ENCODE measurements at regions not wholly inside any gene's neighbourhood (a gene's known extent, or its start where the extent isn't known, plus 50 kb on each side); places are given as distances from the start of the nearest gene placed in this dataset.

GRCh38 chr15:37794947-37795346 lies 139.5 kb upstream of the TMCO5A start:
- DNase-seq, result no peak

- DNase-seq, result no peak
Observed at GRCh38 chr15:37801529-37801928, 132.9 kb upstream of the TMCO5A start.

GRCh38 chr15:37806808-37807207 lies 127.6 kb upstream of the TMCO5A start:
- no peak for DNase-seq

GRCh38 chr15:37810381-37810780 lies 124.1 kb upstream of the TMCO5A start:
- no peak for DNase-seq

- no peak for DNase-seq
Observed at GRCh38 chr15:37813306-37813705, 121.1 kb upstream of the TMCO5A start.

- no peak for DNase-seq
Observed at GRCh38 chr15:37814847-37815515, 119.5 kb upstream of the TMCO5A start.

- no peak for DNase-seq
Observed at GRCh38 chr15:37818152-37818677, 116.2 kb upstream of the TMCO5A start.

- DNase-seq, result no peak
Observed at GRCh38 chr15:37819191-37819590, 115.2 kb upstream of the TMCO5A start.

- no peak for DNase-seq
Observed at GRCh38 chr15:37820380-37821128, 113.9 kb upstream of the TMCO5A start.

- DNase-seq, result no peak
Observed at GRCh38 chr15:37823601-37824275, 110.7 kb upstream of the TMCO5A start.

GRCh38 chr15:37824717-37825382 lies 109.6 kb upstream of the TMCO5A start:
- DNase-seq, result no peak

- no peak for DNase-seq
Observed at GRCh38 chr15:37837276-37837675, 97.2 kb upstream of the TMCO5A start.

GRCh38 chr15:37847776-37848175 lies 86.7 kb upstream of the TMCO5A start:
- DNase-seq, result no peak

- DNase-seq, result no peak
Observed at GRCh38 chr15:37856109-37856508, 78.3 kb upstream of the TMCO5A start.

- no peak for DNase-seq
Observed at GRCh38 chr15:37860896-37861295, 73.5 kb upstream of the TMCO5A start.

- no peak for DNase-seq
Observed at GRCh38 chr15:37865687-37866086, 68.8 kb upstream of the TMCO5A start.

- no peak for DNase-seq
Observed at GRCh38 chr15:37870711-37871110, 63.7 kb upstream of the TMCO5A start.

- no peak for DNase-seq
Observed at GRCh38 chr15:37872661-37873060, 61.8 kb upstream of the TMCO5A start.

GRCh38 chr15:37873336-37873735 lies 61.1 kb upstream of the TMCO5A start:
- no peak for DNase-seq

GRCh38 chr15:37876900-37877299 lies 57.5 kb upstream of the TMCO5A start:
- no peak for DNase-seq

GRCh38 chr15:37877851-37878741 lies 56.3 kb upstream of the TMCO5A start:
- no peak for DNase-seq

All from activated CD4-positive, alpha-beta T cell treated with anti-CD3 and anti-CD28 coated beads for 4 hours (primary cell).